ENCODE measurements at regions not wholly inside any gene's neighbourhood (a gene's known extent, or its start where the extent isn't known, plus 50 kb on each side); places are given as distances from the start of the nearest gene placed in this dataset.
"Not testable (repeated sequence)": the region's sequence is repeated elsewhere in the genome, so short reads cannot be mapped to it uniquely, and the experiment has no call there.

GRCh38 chr3:150300852-150301517 is 107.1 kb upstream of the TSC22D2 start:
- DNase-seq (ENCODE audit: low spot score) = no peak

GRCh38 chr3:150300388-150300787 is 107.7 kb upstream of the TSC22D2 start:
- DNase-seq (ENCODE audit: low spot score) = no peak

- no peak for DNase-seq (ENCODE audit: low spot score)
These were observed 108.9 kb upstream of the TSC22D2 start for GRCh38 chr3:150299201-150299600.

GRCh38 chr3:150296966-150297365 is 111.1 kb upstream of the TSC22D2 start:
- no peak for DNase-seq (ENCODE audit: low spot score)

- no peak for DNase-seq (ENCODE audit: low spot score)
These were observed 111.9 kb upstream of the TSC22D2 start for GRCh38 chr3:150296123-150296735.

- DNase-seq (ENCODE audit: low spot score) = no peak
These were observed 114.6 kb upstream of the TSC22D2 start for GRCh38 chr3:150293401-150294001.

GRCh38 chr3:150292891-150293290 is 115.2 kb upstream of the TSC22D2 start:
- DNase-seq (ENCODE audit: low spot score) = no peak

- DNase-seq (ENCODE audit: low spot score) = no peak
These were observed 116.6 kb upstream of the TSC22D2 start for GRCh38 chr3:150291515-150291914.

- peak; percentile 52 for DNase-seq (ENCODE audit: low spot score)
These were observed 121.5 kb upstream of the TSC22D2 start for GRCh38 chr3:150286390-150287147.

- DNase-seq (ENCODE audit: low spot score) = no peak
These were observed 122.5 kb upstream of the TSC22D2 start for GRCh38 chr3:150285601-150286000.

- DNase-seq (ENCODE audit: low spot score) = no peak
These were observed 129.2 kb upstream of the TSC22D2 start for GRCh38 chr3:150278843-150279381.

- DNase-seq (ENCODE audit: low spot score) = no peak
These were observed 129.9 kb upstream of the TSC22D2 start for GRCh38 chr3:150278195-150278594.

- DNase-seq (ENCODE audit: low spot score) = no peak
These were observed 130.7 kb upstream of the TSC22D2 start for GRCh38 chr3:150277444-150277843.

GRCh38 chr3:150275941-150276340 is 132.2 kb upstream of the TSC22D2 start:
- no peak for DNase-seq (ENCODE audit: low spot score)

GRCh38 chr3:150274372-150274771 is 133.7 kb upstream of the TSC22D2 start:
- DNase-seq (ENCODE audit: low spot score) = no peak

GRCh38 chr3:150273396-150273795 is 134.7 kb upstream of the TSC22D2 start:
- no peak for DNase-seq (ENCODE audit: low spot score)

- no peak for DNase-seq (ENCODE audit: low spot score)
These were observed 136.5 kb upstream of the TSC22D2 start for GRCh38 chr3:150271591-150271960.

- no peak for DNase-seq (ENCODE audit: low spot score)
These were observed 137.1 kb upstream of the TSC22D2 start for GRCh38 chr3:150270883-150271590.

- not testable (repeated sequence) for DNase-seq (ENCODE audit: low spot score)
These were observed 137.7 kb upstream of the TSC22D2 start for GRCh38 chr3:150270444-150270843.

GRCh38 chr3:150269526-150269925 is 138.6 kb upstream of the TSC22D2 start:
- no peak for DNase-seq (ENCODE audit: low spot score)

GRCh38 chr3:150268426-150269391 is 139.4 kb upstream of the TSC22D2 start:
- DNase-seq (ENCODE audit: low spot score) = no peak
